GM12878 (cell line): ENCODE measurements at regions not wholly inside any gene's neighbourhood (a gene's known extent, or its start where the extent isn't known, plus 50 kb on each side); places are given as distances from the start of the nearest gene placed in this dataset.

Experiments
- ATAC-seq: fragments of 200-7000 bp; cut with Tn5 transposase; 3 replicates; pipeline ENCODE4 v1.9.1; 2020; ENCODE audit warnings: mild to moderate bottlenecking, moderate library complexity
- BruUV-seq: library from RNA; stranded (reverse); fragments of 400-500 nt; replicated peaks from 2 replicates; lab custom pipeline; 2021; lab: Mats Ljungman, UMichigan
- CTCF ChIA-PET: fragments of 300-600 bp; sonication (Branson Sonifier 250); formaldehyde crosslinking; extraction: SDS; loops from one replicate; lab custom pipeline; 2021; ENCODE audit warnings: inconsistent platforms; lab: Yijun Ruan, JAX
- POLR2A ChIA-PET: fragments of 350-600 bp; formaldehyde crosslinking; extraction: SDS; loops from one replicate; lab custom pipeline; 2021; ENCODE audit warnings: inconsistent platforms; lab: Charles Lee
- RAD21 ChIA-PET: fragments of 300-600 bp; sonication (Branson Sonifier 250); formaldehyde crosslinking; loops from one replicate; lab custom pipeline; 2023; ENCODE audit warnings: antibody characterized with exemption; ENCODE audit not compliant: unreplicated experiment; lab: Charles Lee
- SMC1A ChIA-PET: fragments of 300-600 bp; sonication (Branson Sonifier 250); formaldehyde crosslinking; loops from one replicate; lab custom pipeline; 2023; ENCODE audit not compliant: unreplicated experiment, uncharacterized antibody; lab: Charles Lee
- DNase-seq: peaks from one replicate; pipeline ENCODE4 v3.0.0-alpha.2; 2011; ENCODE audit warnings: low read depth, low spot score
- FAIRE-seq: peaks from 3 replicates; lab custom pipeline; 2011; peaks lifted over from hg19 to GRCh38; lab: Jason Lieb, UNC
- H2AFZ ChIP-seq: 2 replicates; pipeline ENCODE4 v1.6.0; 2011; ENCODE audit warnings: low read depth, low read length, control low read depth; ENCODE audit not compliant: control insufficient read depth
- H3K27ac ChIP-seq: 2 replicates; pipeline ENCODE4 v1.5.1; 2011; ENCODE audit warnings: control low read depth; ENCODE audit not compliant: control insufficient read depth, insufficient read depth
- H3K27me3 ChIP-seq, 2 experiments: replicated peaks in 1 of 2; 2 replicates each; pipeline versions ENCODE4 v1.6.0 to v1.6.1; 2011; ENCODE audit warnings: low read length in 1 of 2; ENCODE audit not compliant: control insufficient read depth in 2 of 2, insufficient read depth in 2 of 2
- H3K36me3 ChIP-seq, 2 experiments: 2 replicates each; pipeline ENCODE4 v1.5.1; 2011; ENCODE audit warnings: low read length in 1 of 2; ENCODE audit not compliant: control insufficient read depth in 2 of 2, insufficient read depth in 2 of 2
- H3K4me1 ChIP-seq: 2 replicates; pipeline ENCODE4 v1.6.1; 2011; ENCODE audit warnings: mild to moderate bottlenecking, low read length, moderate library complexity, mixed read lengths; ENCODE audit not compliant: control insufficient read depth, insufficient read depth
- H3K4me2 ChIP-seq: 2 replicates; pipeline ENCODE4 v1.6.0; 2011; ENCODE audit warnings: control low read depth; ENCODE audit not compliant: control insufficient read depth, insufficient read depth
- H3K4me3 ChIP-seq: fragments of 200-600 bp; sonication (generic); 2 replicates; pipeline ENCODE4 v1.5.1; 2016
- H3K79me2 ChIP-seq: 2 replicates; pipeline ENCODE4 v1.6.0; 2011; ENCODE audit warnings: low read length; ENCODE audit not compliant: control insufficient read depth, insufficient read depth
- H3K9ac ChIP-seq: 2 replicates; pipeline ENCODE4 v1.8.0; 2011; ENCODE audit warnings: low read length, control low read depth, mixed read lengths; ENCODE audit not compliant: control insufficient read depth, insufficient read depth
- H3K9me3 ChIP-seq: replicated peaks from 3 replicates; pipeline ENCODE4 v1.5.1; 2011; ENCODE audit warnings: mild to moderate bottlenecking, low read length; ENCODE audit not compliant: control insufficient read depth, insufficient read depth
- H4K20me1 ChIP-seq: 2 replicates; pipeline ENCODE4 v1.6.0; 2011; ENCODE audit not compliant: control insufficient read depth, insufficient read depth
- TCF12 ChIP-seq: IDR thresholded peaks from 2 replicates; pipeline ENCODE4 v1.6.1; 2011; ENCODE audit warnings: low read depth, mild to moderate bottlenecking, low read length
- ZBTB4 ChIP-seq: fragments of 450-650 bp; formaldehyde crosslinking; IDR thresholded peaks from 2 replicates; pipeline ENCODE4 v1.4.0; 2022; ENCODE audit warnings: mild to moderate bottlenecking, moderate library complexity
- WGBS: methylation state at CpG from one replicate; pipeline ENCODE4 v1.1.6; 2016; ENCODE audit warnings: low lambda C conversion rate; ENCODE audit not compliant: insufficient replicate concordance, insufficient coverage; ENCODE audit errors: missing lambda C conversion rate; 5-methylcytosine and 5-hydroxymethylcytosine counted together
- in situ Hi-C: fragments of 300-500 bp; cut with MboI; formaldehyde crosslinking; loops from 9 replicates; pipeline ENCODE4 v1.14.3; 2018; ENCODE audit warnings: mixed read lengths
- intact Hi-C: fragments of 100-400 bp; cut with micrococcal nuclease; formaldehyde crosslinking; loops from one replicate; pipeline ENCODE4 v1.14.2; 2022; ENCODE audit not compliant: unreplicated experiment

- intact Hi-C loops (no loop called here), in situ Hi-C loops (no loop called here)
- no peaks in the 10 kb centered on the region for H3K4me1 ChIP-seq
- H3K9ac ChIP-seq: no peak overlapping the region
- H3K9me3 ChIP-seq: no peaks in the 10 kb centered on the region
- no peaks in the 10 kb centered on the region for H4K20me1 ChIP-seq
- TF ChIP-seq TCF12 (no peak), ZBTB4 (CRISPR knock-in tag) (no peak)
- TF ChIP-seq, all 136 proteins: peak for 0
- Histone ChIP-seq H3K4me2 (no peak overlapping the region), H3K79me2 (no peaks in the 10 kb centered on the region), H3K27me3 (no peaks in the 10 kb centered on the region; a peak in 2 of 4 replicates), H3K4me3 (no peak overlapping the region), H2AFZ (no peak overlapping the region), H3K36me3 (no peaks in the 10 kb centered on the region; a peak in 1 of 4 replicates), H3K27ac (no peak overlapping the region)
- ATAC-seq (no peak), DNase-seq (no peak), FAIRE-seq (no peak)
- CTCF ChIA-PET: no interaction called here
- no TSS peak for BruUV-seq
- RAD21 ChIA-PET: no interaction called here
- SMC1A ChIA-PET: no interaction called here
- 10% methylated on average over 6 of the region's 6 CpGs for WGBS
- POLR2A ChIA-PET: no interaction called here
Measured at GRCh38 chr18:24585996-24586566, 125.6 kb downstream of the HRH4 start.
